NCI-H460 (cell line): ENCODE measurements at regions not wholly inside any gene's neighbourhood (a gene's known extent, or its start where the extent isn't known, plus 50 kb on each side); places are given as distances from the start of the nearest gene placed in this dataset.

Experiments
- DNase-seq: peaks from one replicate; pipeline ENCODE4 v3.0.0-alpha.2; 2016; ENCODE audit warnings: low read depth; ENCODE audit errors: extremely low read depth

DNA sequence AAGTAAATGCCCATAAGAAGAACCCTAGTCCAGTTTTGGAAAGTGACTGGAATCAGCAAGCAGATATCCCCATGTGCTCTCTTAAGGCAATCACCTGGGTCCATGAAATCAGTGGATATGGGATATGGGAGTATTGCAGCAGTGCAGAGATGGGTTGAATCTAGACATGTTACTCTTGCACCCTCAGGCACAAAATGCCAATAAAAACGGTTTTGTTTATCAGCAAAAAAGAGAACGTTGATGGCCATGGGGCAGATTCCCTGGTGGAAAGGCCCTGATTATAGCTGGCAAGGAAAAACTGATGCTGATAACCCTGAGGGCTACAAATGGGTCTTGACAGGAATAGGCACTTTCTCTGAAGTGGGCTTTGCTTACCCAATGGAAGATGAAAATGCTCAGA, 380.2 kb upstream of the SEMA6D start:
- DNase-seq, result no peak

DNA sequence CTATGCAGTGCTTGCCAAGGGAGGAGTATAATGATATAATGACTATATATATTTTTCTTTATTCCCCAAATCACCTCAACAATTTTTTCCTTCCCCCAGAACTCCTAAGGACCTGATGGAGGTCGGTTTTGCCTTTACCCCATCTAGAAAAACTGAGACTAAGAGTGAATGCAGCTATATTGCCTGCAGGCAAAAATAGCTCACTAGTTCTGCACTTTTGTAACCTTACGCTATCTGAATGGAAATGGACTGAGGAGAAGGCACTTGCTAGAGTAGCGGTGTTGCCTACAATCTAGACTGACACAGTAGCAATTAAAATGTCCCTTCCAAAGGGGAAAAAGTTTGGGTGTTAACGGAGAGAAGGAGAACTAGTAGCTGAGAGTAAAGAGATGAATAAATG, 379.5 kb upstream of the SEMA6D start:
- DNase-seq, result no peak

DNA sequence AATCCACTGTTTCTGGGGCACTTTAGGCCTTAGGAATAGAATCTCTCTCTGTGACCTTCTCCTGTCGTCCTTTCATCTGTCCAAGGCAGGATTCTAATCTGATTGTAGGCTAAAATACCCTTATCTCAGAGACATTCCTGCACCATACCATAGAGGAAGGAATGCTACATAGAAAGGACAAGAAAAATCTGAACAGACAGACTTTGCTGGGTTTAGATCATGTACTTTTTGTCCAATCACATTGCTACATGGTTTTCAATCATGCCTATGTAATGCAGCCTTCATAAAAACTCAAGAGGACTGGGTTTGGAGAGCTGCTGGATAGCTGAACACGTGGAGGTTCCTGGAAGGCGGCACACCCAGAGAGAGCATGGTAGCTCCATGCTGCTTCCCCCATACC, 378.5 kb upstream of the SEMA6D start:
- DNase-seq, result no peak

DNA sequence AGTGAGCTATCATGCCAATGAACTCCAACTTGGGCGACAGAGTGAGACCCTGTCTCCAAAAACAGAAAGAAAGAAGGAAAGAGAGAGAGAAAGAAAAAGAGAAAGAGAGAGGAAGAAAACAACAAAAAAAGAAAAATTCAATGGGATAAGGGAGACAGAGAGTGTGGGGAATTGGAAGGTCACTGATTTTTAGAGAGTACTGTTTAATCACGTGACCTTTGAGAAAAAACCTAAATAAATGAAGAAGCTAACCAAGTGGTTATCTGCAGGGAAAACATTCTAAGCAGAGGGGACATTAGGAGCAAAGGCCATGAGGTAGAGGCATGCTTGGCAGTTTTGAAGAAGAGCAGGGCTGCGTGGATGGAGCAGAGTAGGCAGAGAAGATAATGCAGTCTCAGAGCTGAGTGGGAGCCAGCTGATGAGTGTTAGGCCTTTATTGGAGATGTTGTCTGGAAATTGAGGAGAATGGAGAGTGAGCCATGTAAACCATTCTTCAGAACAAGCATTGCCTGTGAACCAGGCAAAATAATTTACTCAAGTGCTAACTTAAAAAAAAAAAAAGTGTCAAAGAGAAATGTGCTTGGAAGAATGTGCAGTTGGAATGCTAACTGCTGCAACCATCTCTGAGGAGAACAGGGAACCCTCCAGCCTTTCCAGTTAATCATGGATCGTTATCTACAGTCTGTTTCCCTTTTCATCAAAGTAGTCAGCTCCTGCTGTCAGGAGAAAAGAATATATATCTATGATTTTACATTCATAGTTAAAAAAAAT, 377.3 kb upstream of the SEMA6D start:
- DNase-seq, result no peak

DNA sequence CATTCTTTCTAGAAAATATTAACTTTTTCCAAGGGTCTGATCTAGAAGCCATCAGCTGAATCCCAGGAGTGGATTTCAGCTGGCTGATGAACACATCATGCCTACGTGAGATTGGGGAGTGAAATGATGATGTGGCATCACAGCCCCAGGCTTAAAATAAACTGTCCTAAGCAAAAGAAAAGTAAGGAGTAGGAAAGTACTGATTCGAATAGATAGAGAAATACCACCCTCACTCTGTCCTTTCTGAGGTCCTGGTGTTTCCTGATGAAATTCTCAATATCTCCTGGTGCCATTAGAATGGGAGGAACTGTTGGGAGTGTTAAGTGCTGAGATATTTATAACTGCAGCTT, 376.8 kb upstream of the SEMA6D start:
- DNase-seq, result no peak

DNA sequence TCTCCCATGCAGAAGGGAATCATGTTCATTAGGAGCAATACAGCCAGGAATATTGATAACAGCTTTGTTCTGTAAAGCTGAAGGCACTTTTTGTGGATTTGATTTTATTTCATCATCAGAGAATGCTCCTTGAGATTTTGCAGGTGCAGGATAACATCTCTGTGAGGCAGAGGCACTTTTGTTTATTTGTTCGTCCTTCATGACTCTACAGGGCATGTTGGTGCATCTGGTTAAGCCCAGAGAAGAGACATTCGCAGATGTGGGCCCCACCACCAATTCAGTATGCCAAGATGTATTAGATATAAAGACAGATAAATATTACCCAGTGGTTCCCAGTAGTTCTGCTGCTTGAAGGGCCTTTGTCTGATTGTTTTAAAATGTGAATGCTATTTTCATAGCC, 368.1 kb upstream of the SEMA6D start:
- no peak for DNase-seq

DNA sequence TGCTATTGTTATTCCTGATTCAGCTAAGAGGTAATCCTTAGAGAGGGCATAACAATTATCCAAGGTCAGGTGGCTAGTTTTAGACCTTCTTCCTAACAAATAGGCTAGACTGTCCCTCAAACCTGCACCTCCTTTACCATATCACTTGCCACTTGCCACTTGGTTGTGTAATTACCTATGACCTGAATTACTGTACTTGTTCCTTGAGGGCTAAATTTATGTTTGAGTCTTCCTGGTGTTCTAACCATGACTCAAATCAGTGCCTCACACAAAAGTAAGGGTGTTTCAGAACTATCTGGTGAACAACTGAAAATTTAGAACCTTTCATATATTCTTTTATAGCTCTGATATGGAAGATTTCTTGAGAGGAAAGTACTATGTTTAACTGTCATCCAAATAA, 365.8 kb upstream of the SEMA6D start:
- no peak for DNase-seq

DNA sequence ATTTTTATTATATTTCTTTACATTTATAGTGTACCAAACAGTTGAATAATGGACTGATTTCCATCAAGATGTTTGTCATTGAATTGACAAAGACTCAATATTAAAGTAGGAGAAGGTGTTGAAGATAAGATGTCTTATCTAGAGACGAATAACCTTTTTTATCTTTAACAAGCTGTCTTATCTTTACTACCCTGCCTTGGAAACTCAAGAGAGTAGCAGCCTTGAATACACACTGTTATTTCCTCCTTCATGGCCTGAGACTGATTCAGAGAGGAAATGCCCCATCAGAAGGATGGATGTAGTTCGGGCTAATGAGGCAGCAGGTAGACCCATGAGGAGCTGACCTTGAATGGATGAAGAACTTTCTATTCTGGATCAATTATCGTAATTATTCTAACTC, 365.1 kb upstream of the SEMA6D start:
- no peak for DNase-seq

DNA sequence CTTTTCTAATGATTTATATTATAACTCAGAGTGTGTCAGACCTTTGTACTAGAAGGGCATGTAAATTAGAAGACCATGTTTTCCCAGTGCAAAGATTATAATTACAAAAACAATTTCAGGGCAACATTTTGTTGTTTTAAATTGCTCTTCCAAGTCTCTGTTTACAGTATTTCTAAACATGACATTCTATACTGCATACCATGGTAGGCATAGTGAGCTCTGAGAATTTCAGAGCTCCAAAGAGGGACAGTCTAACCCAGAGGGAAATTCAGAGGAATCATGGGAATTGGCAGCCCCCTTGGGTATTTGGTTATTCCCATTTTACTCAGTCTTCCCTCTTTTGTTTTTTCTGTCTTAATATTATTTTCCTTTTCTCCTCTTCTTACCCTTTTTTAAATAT, 361.5 kb upstream of the SEMA6D start:
- DNase-seq, result no peak

DNA sequence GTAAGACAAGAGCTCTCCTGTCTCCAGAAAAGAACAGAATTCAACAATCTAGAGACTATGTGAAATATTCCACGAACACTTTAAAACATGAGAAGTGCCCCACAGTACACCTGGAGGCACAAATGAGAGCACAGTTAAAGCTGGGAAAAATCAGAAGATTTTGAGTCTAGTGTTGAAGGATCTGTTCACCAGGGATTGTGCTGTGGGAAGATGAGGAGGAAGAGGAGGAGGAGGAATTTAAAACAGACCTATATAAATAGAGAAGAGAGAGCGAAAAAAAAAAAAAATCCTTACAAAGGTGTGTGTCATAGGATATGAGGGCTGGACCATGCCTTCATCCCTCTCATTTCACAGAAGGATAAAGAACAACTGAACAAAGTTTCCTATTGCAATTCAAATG, 361.0 kb upstream of the SEMA6D start:
- no peak for DNase-seq

DNA sequence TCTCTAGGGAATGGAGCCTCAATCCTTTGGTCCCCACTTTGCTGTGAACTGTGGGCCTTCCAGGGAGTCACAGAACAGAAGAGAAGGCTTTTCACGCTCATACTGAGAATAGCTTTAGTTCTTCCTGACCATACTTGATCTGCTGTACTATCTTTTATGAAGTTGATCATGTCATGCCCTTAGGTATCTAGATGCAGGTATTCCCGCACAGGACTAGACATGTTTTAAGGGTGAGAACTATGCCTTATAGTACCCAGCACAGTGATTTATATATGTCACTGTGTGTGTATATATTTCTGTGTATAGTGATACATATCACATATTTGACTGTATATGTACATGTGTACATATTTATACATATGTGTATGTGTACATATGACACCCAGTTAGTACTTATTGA, 358.4 kb upstream of the SEMA6D start:
- no peak for DNase-seq

DNA sequence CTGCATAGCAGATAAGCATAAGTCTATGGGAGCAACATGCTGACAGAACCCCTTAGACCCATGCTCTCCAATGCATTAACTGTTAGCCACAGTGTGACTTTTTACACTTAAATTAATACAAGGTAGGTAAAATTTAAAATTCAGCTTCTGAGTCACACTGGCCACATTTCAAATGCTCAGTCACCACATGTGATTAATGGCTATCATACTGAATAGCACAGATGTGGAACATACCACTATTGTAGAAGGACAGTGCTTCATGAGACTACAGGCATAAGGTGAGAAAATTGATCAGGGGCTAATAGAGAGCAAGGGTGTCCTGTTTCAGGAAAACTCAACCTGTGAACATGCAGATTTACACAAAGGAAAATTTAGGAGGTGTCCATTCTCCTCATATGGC, 357.0 kb upstream of the SEMA6D start:
- DNase-seq, result no peak

DNA sequence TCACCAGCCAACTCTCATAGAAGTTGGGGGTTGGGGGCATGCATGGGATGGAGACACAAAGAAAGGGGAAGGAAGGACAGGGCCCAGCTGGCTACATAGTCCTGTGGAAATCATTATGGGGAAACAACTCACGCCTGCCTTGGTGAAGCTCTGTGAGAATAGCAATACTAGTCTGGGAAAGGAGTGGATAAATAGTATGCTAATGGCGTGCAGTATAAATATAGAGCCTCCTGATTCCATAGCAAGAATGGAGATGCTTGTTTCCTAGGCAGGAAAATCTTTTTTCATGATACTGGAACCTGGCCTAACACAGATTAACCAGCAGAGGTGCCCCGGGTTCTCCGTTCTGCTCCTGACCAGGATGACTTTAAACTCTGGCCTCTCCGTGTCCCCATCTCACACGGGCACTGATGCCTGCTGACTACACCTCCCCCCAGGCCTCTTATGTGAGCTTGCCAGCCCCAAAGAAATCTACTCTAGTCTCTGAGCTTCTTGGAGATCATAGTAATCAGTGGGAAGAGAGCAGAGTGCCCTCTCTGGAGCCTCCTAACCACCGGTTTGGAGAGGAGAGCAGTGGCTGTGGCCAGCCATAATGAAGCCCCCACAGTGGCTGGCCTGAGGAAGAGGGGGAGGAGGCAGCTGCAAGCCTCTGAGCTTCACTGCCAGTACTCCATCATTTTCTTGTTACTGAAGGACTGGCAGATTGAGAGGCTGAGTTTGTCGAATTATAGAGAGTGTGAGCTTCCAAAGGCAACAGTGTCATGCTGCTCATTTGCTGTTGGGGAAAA, 355.0 kb upstream of the SEMA6D start:
- DNase-seq, result no peak

DNA sequence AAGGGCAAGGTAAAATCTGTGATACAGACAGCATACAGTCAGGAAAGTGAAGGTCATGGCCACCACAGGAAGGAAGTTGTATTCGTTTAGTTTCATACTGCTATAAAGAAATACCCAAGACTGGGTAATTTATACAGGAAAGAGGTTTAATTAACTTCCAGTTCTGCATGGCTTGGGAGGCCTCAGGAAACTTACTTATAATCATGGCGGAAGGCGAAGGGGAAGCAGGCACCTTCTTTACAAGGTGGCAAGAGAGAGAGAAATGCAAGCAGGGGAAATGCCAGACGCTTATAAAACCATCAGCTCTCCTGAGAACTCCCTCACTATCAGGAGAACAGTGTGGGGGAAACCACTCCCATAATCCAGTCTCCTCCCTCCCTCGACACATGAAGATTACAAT, 353.7 kb upstream of the SEMA6D start:
- no peak for DNase-seq

DNA sequence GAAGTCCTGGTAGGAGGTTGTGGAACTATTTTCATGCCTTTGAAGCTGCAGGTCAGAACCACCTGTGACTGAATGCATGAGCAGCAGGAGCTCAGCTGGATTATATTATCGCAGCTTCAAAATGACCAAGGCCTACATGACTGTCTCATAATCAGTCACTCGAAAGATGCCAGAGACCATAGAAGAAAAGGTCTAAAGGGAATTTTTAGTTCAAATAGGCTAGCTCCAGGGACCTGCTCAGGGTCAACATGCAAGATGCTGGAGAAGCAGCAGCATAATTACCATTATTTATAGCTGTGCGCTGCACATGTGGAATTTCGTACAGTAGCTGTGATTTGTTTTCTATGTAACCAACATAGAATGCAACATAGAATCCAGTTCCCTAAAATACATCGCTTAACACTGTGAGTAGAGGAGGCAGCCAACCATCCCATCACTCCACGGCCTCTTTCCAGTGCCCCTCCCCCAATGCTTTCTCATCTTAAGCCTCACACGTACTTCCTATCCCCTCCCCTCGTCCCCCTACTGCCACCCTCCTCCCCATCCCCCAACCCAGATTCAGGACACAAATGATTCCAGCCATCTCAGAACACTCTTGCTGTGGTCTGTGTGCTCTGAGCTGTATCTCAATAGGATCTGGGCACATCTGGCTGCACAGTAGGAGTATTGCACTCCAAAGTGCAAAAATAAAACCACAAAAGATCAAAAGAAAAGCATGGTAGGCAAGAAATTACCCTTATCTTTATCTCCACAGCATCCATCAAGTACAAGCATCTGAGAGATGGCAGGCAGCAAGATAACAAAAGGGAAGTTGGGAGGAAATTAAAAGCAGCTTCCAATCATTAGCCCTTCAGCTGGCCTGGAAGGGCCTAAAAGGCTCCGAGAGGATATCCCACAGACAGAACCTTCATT, 352.8 kb upstream of the SEMA6D start:
- no peak for DNase-seq

DNA sequence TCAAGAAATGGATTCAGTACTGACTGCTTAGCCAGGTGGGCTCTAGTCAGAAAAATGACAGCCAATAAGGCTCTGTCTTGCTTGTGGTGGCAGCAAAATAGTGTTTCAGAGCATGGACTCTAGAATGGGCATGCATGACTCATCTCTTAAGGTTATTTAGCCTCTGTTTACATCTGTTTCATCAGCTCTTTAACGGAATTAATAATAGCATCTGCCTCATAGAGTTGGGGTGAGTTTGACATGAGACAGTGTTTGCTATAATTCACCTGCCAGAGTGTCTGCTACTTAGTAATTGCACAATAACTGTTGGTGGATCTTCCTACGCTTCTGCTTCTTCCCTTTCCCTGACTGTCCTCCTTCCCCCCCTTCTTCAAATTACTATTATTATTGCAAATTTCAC, 350.4 kb upstream of the SEMA6D start:
- no peak for DNase-seq

DNA sequence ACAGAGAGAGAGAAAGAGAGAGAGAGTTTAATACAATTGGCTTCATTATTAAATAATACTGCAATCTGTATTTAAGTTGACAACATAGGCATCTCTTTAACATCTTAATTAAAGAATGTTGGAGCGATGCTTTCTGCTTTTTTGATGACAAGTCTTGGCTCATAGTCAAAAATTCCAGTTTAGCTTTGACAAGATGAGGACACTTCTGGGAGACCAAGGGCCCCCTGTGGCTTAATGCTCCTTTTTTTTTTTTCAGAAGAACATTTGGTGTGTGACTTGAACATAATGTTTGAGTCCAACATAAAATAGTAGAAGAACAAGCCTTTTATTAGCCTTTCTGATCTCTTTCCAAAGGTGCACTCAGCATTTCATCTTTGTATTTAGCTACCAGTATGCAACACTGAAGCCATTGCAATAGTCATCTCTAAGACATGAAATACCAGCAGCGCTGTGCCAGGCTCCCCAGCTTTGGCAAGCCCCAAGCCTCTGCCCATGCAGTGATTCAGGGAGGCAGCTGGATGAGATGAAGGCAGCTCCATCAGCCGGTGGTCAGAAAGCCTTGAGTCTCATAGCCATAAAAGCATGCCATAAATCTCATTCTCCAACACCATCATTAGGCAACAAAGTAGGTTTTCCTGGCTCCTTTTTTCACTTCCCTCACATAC, 349.4 kb upstream of the SEMA6D start:
- DNase-seq, result no peak

DNA sequence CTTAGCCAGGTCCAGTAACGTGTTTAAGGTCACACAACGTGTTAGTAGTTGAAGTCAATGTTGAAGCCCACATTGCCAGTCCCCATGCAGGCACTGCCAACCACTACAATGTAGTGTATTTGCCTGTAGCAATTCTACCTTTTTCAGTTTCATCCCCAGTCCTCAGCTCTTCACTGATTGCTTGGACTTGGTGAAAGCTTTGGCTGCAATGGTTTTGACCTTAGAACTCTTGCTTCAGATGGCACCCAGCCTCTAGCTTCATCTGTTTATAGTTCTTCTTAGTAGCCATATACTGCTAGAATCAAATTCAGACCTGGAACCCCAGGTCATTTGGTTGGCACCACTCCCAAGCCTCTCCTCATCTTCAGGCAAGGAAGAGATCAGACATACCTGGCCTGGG, 345.4 kb upstream of the SEMA6D start:
- DNase-seq, result no peak

DNA sequence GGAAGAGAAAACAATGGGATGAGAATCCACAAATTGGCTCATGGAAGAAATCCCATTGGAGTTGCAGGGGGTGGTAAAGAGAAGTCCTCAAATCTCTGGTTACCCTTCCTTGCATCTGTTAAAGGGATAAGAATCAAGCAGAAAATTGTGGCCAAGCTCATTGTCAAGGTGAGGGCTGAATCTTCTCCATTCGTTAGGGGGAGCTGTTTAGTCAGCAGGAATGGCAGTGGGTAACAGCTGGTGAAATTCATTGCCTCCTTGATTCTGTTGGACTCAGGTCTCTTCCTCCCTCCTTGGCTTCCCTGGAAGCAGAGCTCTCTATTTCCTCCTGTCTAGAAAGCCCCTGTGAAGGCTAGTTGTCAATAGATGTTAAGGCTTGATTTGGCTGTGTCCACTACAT, 343.1 kb upstream of the SEMA6D start:
- peak; percentile 9 for DNase-seq

DNA sequence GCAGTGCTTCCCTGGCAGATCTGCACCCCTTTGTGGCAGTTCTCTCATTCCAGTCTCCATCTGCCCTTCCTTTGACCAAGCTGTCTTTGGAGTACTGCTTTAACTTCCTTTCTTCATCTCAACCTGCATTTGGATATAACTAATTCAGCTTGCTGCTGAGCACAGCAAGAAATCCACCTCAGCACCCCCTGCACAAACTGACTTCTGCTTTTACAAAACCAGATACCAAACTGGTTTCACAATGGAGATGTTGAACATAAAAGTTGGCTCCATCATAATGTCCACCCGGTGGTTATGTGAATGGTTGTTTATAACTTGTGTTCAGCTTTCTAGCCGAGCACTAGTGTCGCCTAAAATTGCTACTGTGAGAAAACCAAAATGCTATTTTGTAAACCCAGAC, 341.1 kb upstream of the SEMA6D start:
- no peak for DNase-seq

DNA sequence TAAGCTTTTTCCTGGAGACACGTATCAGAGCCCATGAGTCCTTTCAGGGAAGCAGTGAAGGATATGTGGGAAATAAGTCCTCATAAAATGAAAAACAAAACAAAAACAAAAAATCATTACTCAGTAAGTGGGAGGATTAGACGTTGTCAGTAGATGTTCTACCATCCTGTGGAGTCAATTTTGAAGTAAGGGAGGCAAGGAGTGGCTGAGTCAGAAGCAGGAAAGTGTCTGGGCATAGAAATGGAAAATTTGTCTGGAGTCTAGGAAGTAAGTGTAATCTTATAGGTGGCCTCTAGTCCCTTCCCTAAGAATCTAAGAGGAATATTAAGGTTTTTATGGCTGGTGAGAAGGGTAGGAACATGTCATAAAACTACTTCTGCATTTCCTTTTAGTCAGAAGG, 339.8 kb upstream of the SEMA6D start:
- DNase-seq, result no peak
